VCaP (cell line): ENCODE measurements at regions not wholly inside any gene's neighbourhood (a gene's known extent, or its start where the extent isn't known, plus 50 kb on each side); places are given as distances from the start of the nearest gene placed in this dataset.
"Not testable (repeated sequence)": the region's sequence is repeated elsewhere in the genome, so short reads cannot be mapped to it uniquely, and the experiment has no call there.

Experiments
- H3K27ac ChIP-seq: fragments of 450-650 bp; 2 replicates; pipeline ENCODE4 v1.5.1; 2017
- TF ChIP-seq, protein P1 (sequence below): fragments of 450-650 bp; conservative IDR thresholded peaks from 2 replicates; pipeline ENCODE4 v1.5.1; 2017; ENCODE audit warnings: mild to moderate bottlenecking, moderate library complexity

DNA sequence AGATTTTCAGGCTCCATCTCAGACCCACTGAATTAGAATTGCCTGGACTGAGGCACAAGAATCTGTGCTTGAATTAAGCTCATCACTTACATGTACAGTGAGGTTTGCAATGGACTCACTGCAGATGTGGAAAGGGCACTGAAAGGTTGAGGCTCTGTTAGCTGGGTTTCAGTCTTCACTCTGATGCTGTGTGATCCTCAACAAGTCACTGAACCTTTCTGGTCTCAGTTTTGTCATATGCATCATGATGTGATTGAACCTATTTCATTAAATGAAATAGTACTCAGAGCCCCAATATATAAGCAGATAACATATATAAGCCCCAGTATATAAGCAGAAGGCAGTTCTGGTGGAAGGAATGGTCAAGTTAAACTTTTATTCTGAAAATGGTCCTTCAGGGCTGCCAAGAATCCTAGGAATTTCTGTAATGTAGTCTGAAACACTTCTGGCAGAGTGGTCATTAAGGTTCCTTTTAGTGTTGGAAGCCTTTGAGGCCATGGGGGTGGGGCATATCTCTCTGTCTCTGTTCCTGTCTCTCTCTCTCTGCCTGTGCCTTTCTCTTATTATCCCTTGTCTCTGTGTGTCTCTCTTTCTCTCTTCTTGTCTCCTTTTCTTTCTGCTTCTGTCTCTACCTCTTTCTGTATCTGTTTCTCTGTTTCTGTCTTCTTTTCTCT lies 110.4 kb downstream of the ADCYAP1 start:
- TF ChIP-seq, protein P1, sequence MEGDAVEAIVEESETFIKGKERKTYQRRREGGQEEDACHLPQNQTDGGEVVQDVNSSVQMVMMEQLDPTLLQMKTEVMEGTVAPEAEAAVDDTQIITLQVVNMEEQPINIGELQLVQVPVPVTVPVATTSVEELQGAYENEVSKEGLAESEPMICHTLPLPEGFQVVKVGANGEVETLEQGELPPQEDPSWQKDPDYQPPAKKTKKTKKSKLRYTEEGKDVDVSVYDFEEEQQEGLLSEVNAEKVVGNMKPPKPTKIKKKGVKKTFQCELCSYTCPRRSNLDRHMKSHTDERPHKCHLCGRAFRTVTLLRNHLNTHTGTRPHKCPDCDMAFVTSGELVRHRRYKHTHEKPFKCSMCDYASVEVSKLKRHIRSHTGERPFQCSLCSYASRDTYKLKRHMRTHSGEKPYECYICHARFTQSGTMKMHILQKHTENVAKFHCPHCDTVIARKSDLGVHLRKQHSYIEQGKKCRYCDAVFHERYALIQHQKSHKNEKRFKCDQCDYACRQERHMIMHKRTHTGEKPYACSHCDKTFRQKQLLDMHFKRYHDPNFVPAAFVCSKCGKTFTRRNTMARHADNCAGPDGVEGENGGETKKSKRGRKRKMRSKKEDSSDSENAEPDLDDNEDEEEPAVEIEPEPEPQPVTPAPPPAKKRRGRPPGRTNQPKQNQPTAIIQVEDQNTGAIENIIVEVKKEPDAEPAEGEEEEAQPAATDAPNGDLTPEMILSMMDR, result no peak
- no peak overlapping the region for H3K27ac ChIP-seq

DNA sequence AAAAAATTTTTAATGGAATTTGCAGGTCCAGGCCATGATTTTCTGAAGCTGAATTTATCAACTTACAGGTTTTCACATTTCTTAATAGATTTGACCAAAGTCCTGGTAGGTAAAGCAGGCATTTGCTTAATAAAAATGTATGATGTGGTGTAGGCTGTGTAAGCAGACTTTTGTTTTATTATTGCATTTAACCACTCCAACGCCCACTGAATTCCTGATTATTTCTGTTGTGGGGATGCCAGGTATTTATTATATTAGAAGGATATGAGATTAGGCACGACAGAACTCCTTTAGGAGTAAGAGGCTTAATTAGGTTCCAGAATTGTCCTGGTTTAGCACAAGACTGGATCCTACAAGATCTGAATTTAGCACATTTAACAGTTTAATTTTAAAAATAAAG lies 111.1 kb downstream of the ADCYAP1 start:
- H3K27ac ChIP-seq, result no peak overlapping the region
- TF ChIP-seq, protein P1, result no peak

DNA sequence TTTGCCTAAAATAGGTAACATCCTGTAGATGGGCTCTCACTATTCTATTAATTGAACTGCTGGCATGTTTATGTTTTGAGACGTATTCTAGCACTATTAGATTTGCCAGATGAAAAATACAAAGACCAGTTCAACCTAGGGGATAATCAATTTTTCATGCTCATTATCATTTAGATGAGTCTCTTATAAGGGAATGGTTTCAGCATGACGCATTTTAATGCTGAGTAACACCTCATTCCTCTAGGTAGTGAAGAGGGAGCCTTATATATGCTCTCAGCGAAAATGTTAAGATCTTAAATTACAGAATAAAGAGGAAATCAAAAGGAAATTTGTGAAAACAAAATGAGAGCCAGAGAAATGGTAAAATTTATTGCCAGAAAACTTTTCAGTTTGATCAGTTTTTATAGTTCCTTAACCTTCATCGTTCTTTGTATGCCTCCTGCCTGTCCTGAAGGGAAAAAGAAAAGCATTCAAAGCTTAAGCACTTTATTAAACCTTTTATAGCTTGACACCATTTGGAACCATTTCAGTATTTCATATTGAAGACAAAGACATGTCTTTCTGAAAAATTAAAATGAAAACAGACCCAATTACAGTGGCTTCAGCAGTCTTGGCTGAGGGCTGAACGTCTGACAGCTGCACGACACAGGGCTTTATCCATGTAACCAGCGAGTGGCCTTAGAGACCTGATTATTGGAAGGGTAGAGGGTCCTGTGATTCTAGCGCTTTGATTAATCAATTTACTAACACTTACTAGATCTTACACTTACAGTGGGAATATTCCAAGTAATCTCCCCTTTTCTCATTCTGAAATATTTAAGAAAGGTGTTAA lies 112.8 kb downstream of the ADCYAP1 start:
- no peak overlapping the region for H3K27ac ChIP-seq
- TF ChIP-seq, protein P1, result no peak

- no peak overlapping the region for H3K27ac ChIP-seq
- TF ChIP-seq, protein P1, result no peak
Measured at GRCh38 chr18:1018181-1018681, 113.6 kb downstream of the ADCYAP1 start.

GRCh38 chr18:1019191-1019590 lies 114.5 kb downstream of the ADCYAP1 start:
- TF ChIP-seq, protein P1, result no peak
- H3K27ac ChIP-seq, result no peak overlapping the region

- no peak overlapping the region for H3K27ac ChIP-seq
- TF ChIP-seq, protein P1, result no peak
Measured at GRCh38 chr18:1020731-1021344, 116.2 kb downstream of the ADCYAP1 start.

DNA sequence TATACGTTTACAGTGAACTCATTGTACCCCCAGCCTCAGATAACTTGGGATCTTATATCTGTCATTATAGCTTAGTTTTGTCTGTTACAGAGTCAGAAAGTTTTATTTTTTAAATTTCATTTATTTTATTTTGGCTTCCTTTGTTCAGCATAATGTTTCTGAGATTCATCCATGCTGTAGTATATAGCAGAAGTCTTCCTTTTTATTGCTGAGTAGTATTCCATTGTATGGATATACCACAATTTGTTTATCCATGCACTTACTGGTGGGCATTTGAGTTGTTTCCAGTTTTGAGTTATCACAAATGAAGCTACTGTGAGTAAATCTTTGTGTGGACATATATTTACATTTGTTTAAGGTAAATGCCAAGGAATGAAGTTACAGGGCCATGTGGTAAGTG lies 122.3 kb downstream of the ADCYAP1 start:
- TF ChIP-seq, protein P1, result no peak
- no peak overlapping the region for H3K27ac ChIP-seq

DNA sequence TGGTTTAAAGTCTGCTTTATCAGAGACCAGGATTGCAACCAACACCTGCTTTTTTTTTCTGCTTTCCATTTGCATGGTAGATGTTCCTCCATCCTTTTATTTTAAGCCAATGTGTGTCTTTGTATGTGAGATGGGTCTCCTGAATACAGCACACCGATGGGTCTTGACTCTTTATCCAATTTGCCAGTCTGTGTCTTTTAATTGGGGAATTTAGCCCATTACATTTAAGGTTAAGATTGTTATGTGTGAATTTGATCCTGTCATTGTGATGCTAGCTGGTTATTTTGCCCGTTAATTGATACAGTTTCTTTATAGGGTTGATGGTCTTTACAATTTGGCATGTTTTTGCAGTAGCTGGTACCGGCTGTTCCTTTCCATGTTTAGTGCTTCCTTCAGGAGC lies 128.4 kb downstream of the ADCYAP1 start:
- H3K27ac ChIP-seq, result not testable (repeated sequence)
